ENCODE measurements at regions not wholly inside any gene's neighbourhood (a gene's known extent, or its start where the extent isn't known, plus 50 kb on each side); places are given as distances from the start of the nearest gene placed in this dataset.
A peak's percentile ranks its signal among the peaks of the same experiment; 100 is the strongest.

DNA sequence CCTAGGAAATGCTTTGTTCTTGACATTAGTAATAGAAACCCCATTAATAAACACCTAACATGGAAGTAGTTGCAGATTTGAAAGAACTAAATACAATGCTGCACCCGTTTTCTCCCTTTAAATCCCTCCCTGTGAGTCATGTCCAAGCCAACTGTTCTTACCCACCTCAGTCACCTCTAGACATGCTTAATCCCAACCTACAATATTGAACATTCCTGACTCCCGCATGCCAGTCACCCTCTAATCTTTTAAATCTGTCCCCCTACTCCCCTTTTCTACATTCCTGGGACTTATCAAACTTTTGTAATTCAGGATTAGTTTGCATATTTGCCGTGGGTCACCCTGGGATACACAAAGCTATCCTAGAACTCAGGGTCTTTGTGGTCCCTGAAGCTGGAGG lies 374.6 kb downstream of the IRS1 start:
- H3K27me3 ChIP-seq (ENCODE audit: control insufficient read depth, insufficient read depth, low read length): no peaks in the 10 kb centered on the region
- TF ChIP-seq CTCF (conservative IDR thresholded peaks at IDR 0.05 in 1 of 2, IDR thresholded peaks at IDR 0.05 in 1 of 2; ENCODE audit: low read depth in 1 of 2, low read length in 2 of 2) (no peak), EZH2 (IDR thresholded peaks at IDR 0.05; ENCODE audit: low read length, missing control alignments) (no peak)

DNA sequence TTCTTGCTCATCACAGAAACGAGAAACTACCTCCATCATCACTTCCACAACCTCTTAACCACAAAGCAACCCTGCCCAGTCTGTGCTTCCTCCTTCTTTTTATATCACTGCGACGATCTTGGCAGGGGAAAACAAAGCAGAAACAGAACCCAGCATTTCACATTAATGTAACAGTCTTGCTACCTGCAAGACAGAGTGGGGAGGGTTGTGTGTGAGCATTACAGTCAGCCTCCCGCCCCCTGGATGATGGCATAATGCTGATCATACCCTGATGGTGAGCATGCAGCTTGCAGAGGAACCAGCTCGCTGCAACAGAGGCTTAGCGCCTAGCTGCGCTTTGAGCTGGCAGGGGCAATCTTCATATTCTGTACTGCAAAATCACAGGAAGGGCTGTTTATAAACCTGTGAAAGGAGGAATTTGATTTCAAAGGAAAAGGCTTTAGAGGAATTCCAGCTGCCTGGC lies 376.1 kb downstream of the IRS1 start:
- Histone ChIP-seq H3K79me2 (ENCODE audit: control insufficient read depth, insufficient read depth, low read length) (no peaks in the 10 kb centered on the region), H3K4me2 (ENCODE audit: extremely low read depth, insufficient read depth, low read length) (peak overlapping the region; percentile 77), H3K27ac (ENCODE audit: insufficient read depth, low read length) (peak overlapping the region; percentile 6), H3K27me3 (ENCODE audit: control insufficient read depth, insufficient read depth, low read length) (no peaks in the 10 kb centered on the region), H2AFZ (ENCODE audit: low read length) (peak overlapping the region; percentile 73), H3K4me3 (replicated peaks in 1 of 4; ENCODE audit: control extremely low read depth in 1 of 4, insufficient read depth in 1 of 4, low read depth in 3 of 4, low read length in 4 of 4) (peak overlapping the region in 1 of 4 experiments; percentile 30), H3K9ac (ENCODE audit: insufficient read depth, low read length) (no peak overlapping the region), H3K4me1 (ENCODE audit: control insufficient read depth, extremely low read depth, insufficient read depth, low read length) (peaks cover 17% of the 10 kb centered on the region), H3K9me3 (ENCODE audit: control insufficient read depth, insufficient read depth, low read depth, low read length) (no peaks in the 10 kb centered on the region), H3K36me3 (ENCODE audit: control insufficient read depth, insufficient read depth, low read length) (no peaks in the 10 kb centered on the region), H4K20me1 (ENCODE audit: control insufficient read depth, extremely low read depth, insufficient read depth, low read length) (no peaks in the 10 kb centered on the region)
- no peak for TF ChIP-seq EZH2 (IDR thresholded peaks at IDR 0.05; ENCODE audit: low read length, missing control alignments)
- no peak for TF ChIP-seq CTCF (conservative IDR thresholded peaks at IDR 0.05 in 1 of 2, IDR thresholded peaks at IDR 0.05 in 1 of 2; ENCODE audit: low read depth in 1 of 2, low read length in 2 of 2)
- peak; percentile 31 to 61 for DNase-seq (ENCODE audit: low read depth in 2 of 2)

More for the DNA sequence above, 374.6 kb downstream of the IRS1 start:
- Histone ChIP-seq H3K9me3 (ENCODE audit: control insufficient read depth, insufficient read depth, low read depth, low read length) (no peaks in the 10 kb centered on the region), H4K20me1 (ENCODE audit: control insufficient read depth, extremely low read depth, insufficient read depth, low read length) (no peaks in the 10 kb centered on the region), H3K4me1 (ENCODE audit: control insufficient read depth, extremely low read depth, insufficient read depth, low read length) (peaks cover 17% of the 10 kb centered on the region), H3K4me3 (replicated peaks in 1 of 4; ENCODE audit: control extremely low read depth in 1 of 4, insufficient read depth in 1 of 4, low read depth in 3 of 4, low read length in 4 of 4) (no peak overlapping the region), H3K27ac (ENCODE audit: insufficient read depth, low read length) (peak overlapping the region; percentile 4), H3K4me2 (ENCODE audit: extremely low read depth, insufficient read depth, low read length) (no peak overlapping the region), H3K36me3 (ENCODE audit: control insufficient read depth, insufficient read depth, low read length) (no peaks in the 10 kb centered on the region), H3K79me2 (ENCODE audit: control insufficient read depth, insufficient read depth, low read length) (no peaks in the 10 kb centered on the region), H3K9ac (ENCODE audit: insufficient read depth, low read length) (no peak overlapping the region), H2AFZ (ENCODE audit: low read length) (no peak overlapping the region)
- DNase-seq (ENCODE audit: low read depth in 2 of 2): peak in 1 of 2 donors; percentile 39

GRCh38 chr2:226420646-226421045 lies 379.0 kb downstream of the IRS1 start:
- no peak overlapping the region for H3K27ac ChIP-seq (ENCODE audit: insufficient read depth, low read length)
- peak in 1 of 2 donors; percentile 61 for DNase-seq (ENCODE audit: low read depth in 2 of 2)
- H3K4me1 ChIP-seq (ENCODE audit: control insufficient read depth, extremely low read depth, insufficient read depth, low read length): peaks cover 11% of the 10 kb centered on the region
- no peaks in the 10 kb centered on the region for H3K27me3 ChIP-seq (ENCODE audit: control insufficient read depth, insufficient read depth, low read length)
- no peak overlapping the region for H2AFZ ChIP-seq (ENCODE audit: low read length)
- H3K36me3 ChIP-seq (ENCODE audit: control insufficient read depth, insufficient read depth, low read length): no peaks in the 10 kb centered on the region
- no peaks in the 10 kb centered on the region for H4K20me1 ChIP-seq (ENCODE audit: control insufficient read depth, extremely low read depth, insufficient read depth, low read length)
- no peaks in the 10 kb centered on the region for H3K79me2 ChIP-seq (ENCODE audit: control insufficient read depth, insufficient read depth, low read length)
- no peak overlapping the region for H3K4me2 ChIP-seq (ENCODE audit: extremely low read depth, insufficient read depth, low read length)
- H3K4me3 ChIP-seq (replicated peaks in 1 of 4; ENCODE audit: control extremely low read depth in 1 of 4, insufficient read depth in 1 of 4, low read depth in 3 of 4, low read length in 4 of 4): no peak overlapping the region
- TF ChIP-seq EZH2 (IDR thresholded peaks at IDR 0.05; ENCODE audit: low read length, missing control alignments) (no peak), CTCF (conservative IDR thresholded peaks at IDR 0.05 in 1 of 2, IDR thresholded peaks at IDR 0.05 in 1 of 2; ENCODE audit: low read depth in 1 of 2, low read length in 2 of 2) (no peak)
- no peak overlapping the region for H3K9ac ChIP-seq (ENCODE audit: insufficient read depth, low read length)
- H3K9me3 ChIP-seq (ENCODE audit: control insufficient read depth, insufficient read depth, low read depth, low read length): no peaks in the 10 kb centered on the region
